ENCODE measurements at regions not wholly inside any gene's neighbourhood (a gene's known extent, or its start where the extent isn't known, plus 50 kb on each side); places are given as distances from the start of the nearest gene placed in this dataset.

GRCh38 chr20:11794525-11794924, 123.2 kb upstream of the BTBD3 start:
- TF ChIP-seq RXRA (IDR thresholded peaks at IDR 0.05; ENCODE audit: insufficient read depth, low read depth, low read length) (no peak), CHD2 (IDR thresholded peaks at IDR 0.05; ENCODE audit: low read length) (no peak), GABPA (IDR thresholded peaks at IDR 0.05; ENCODE audit: borderline replicate concordance, insufficient read depth, low read length) (no peak), CEBPB (IDR thresholded peaks at IDR 0.05; ENCODE audit: low read depth, low read length) (0 out of 2 replicates have a peak, but pooled peaks have one; percentile 23), SUZ12 (IDR thresholded peaks at IDR 0.05; ENCODE audit: low read length) (no peak), CTCF (IDR thresholded peaks at IDR 0.05; ENCODE audit: control extremely low read depth in 1 of 3, insufficient read depth in 1 of 3, low read depth in 1 of 3, low read length in 3 of 3) (no peak)

Measured in H1 (cell line).